Left lung (tissue), 4 donors: ENCODE measurements at regions not wholly inside any gene's neighbourhood (a gene's known extent, or its start where the extent isn't known, plus 50 kb on each side); places are given as distances from the start of the nearest gene placed in this dataset.
A peak's percentile ranks its signal among the peaks of the same experiment; 100 is the strongest.

Source experiments
- ATAC-seq: fragments of 200-7000 bp; cut with Tn5 transposase; one replicate; pipeline ENCODE4 v1.9.1; 2020; ENCODE audit warnings: moderate library complexity
- DNase-seq, 4 donors: peaks; one replicate each; pipeline ENCODE4 v3.0.0-alpha.2; 2013 to 2020
- H3K27ac ChIP-seq, 2 donors: fragments of 200-600 bp; sonication (generic) in 1 of 2; one replicate each; pipeline versions ENCODE4 v1.5.0 to v1.8.0; 2020 to 2021
- H3K27me3 ChIP-seq, 2 donors: fragments of 200-600 bp; sonication (generic) in 1 of 2; one replicate each; pipeline versions ENCODE4 v1.5.0 to v1.8.0; 2020 to 2021
- H3K36me3 ChIP-seq, 2 donors: fragments of 200-600 bp; sonication (generic) in 1 of 2; one replicate each; pipeline versions ENCODE4 v1.5.0 to v1.8.0; 2020 to 2021
- H3K4me1 ChIP-seq, 2 donors: fragments of 200-600 bp; one replicate each; pipeline ENCODE4 v1.8.0; 2021
- H3K4me3 ChIP-seq, 2 donors: fragments of 200-600 bp; sonication (generic) in 1 of 2; one replicate each; pipeline versions ENCODE4 v1.5.0 to v1.8.0; 2020 to 2021; ENCODE audit warnings: mild to moderate bottlenecking in 1 of 2
- H3K9me3 ChIP-seq, 2 donors: fragments of 200-600 bp; sonication (generic) in 1 of 2; one replicate each; pipeline versions ENCODE4 v1.5.0 to v1.8.0; 2020 to 2021
- intact Hi-C, 2 donors: fragments of 100-400 bp; cut with DNase I; formaldehyde crosslinking; loops; one replicate each; pipeline versions ENCODE4 v1.11.2 to v1.14.2; 2022
- TF ChIP-seq, protein P1 (sequence below), 2 donors: fragments of 200-600 bp; sonication (generic) in 1 of 2; IDR thresholded peaks; one replicate each; pipeline versions ENCODE4 v1.5.0 to v1.8.0; 2021; ENCODE audit warnings: antibody characterized with exemption in 2 of 2
- donor health status: DM: no; HTN: yes; CAD: no.
- donor health status: DM: no; HTN: no; CAD: no.

DNA sequence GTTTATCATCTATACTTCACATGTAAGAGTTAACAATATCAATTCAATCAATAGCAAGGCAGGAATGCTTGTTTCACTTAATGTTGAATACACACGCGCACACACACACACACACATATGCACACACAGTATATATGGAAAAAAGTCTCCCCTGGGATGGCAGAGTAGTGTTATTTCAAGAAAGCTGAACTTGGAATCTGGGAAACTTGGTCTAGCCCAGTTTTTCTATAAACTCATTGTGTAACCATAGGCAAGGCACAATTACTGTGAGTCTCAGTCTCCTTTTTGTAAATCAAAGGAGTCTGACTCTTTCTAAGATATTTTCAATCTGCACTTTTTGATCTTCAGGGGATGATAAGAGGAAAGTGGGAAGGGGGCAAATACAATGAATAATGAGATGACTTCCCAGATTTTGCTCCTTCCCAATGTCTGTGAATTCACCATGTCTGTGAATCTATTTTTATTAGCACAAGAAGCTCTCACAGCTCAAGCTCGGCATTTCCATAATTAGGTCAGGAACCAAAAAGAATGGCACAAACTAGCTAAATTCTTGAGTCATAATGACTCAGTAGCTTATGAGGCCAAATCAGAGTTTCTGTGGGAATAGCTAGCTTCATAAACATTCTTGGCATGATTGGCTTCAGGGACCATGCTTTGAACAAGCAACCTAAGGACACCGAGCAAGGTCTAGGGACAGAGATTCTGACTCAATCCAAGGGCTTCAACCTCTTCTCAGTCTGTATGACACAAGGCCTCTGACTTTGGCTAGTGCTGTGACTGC lies 227.4 kb upstream of the DCBLD2 start:
- H3K4me3 ChIP-seq = no peak overlapping the region
- intact Hi-C loops = no loop called here
- no peaks in the 10 kb centered on the region for H3K9me3 ChIP-seq
- ATAC-seq (peak; percentile 47), DNase-seq (no peak)
- peak overlapping the region in 1 of 2 donors; percentile 18 for H3K27ac ChIP-seq
- H3K4me1 ChIP-seq = no peaks in the 10 kb centered on the region
- TF ChIP-seq, protein P1, sequence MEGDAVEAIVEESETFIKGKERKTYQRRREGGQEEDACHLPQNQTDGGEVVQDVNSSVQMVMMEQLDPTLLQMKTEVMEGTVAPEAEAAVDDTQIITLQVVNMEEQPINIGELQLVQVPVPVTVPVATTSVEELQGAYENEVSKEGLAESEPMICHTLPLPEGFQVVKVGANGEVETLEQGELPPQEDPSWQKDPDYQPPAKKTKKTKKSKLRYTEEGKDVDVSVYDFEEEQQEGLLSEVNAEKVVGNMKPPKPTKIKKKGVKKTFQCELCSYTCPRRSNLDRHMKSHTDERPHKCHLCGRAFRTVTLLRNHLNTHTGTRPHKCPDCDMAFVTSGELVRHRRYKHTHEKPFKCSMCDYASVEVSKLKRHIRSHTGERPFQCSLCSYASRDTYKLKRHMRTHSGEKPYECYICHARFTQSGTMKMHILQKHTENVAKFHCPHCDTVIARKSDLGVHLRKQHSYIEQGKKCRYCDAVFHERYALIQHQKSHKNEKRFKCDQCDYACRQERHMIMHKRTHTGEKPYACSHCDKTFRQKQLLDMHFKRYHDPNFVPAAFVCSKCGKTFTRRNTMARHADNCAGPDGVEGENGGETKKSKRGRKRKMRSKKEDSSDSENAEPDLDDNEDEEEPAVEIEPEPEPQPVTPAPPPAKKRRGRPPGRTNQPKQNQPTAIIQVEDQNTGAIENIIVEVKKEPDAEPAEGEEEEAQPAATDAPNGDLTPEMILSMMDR (IDR thresholded peaks at IDR 0.05) = no peak
- no peaks in the 10 kb centered on the region for H3K27me3 ChIP-seq
- H3K36me3 ChIP-seq = no peaks in the 10 kb centered on the region

DNA sequence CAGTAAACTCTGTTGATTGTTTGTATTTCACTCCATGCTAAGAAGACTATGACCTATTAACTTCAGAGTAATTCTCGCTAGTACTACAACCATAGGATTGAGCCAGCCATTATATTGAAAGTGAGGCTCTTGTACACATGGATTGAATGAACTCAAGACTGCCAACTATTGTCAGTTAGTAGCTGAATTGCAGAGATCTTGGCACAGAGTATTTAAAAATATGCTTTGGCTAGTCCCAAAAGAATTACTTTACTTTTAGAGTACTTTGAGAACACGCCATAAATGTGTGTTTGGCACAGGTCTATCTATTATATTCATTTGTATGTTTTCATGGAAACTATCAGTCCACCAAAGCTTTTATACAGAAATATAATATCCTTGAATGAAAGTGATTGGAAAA lies 226.7 kb upstream of the DCBLD2 start:
- H3K4me1 ChIP-seq = no peaks in the 10 kb centered on the region
- ATAC-seq (peak; percentile 49), DNase-seq (no peak)
- H3K27me3 ChIP-seq = no peaks in the 10 kb centered on the region
- no peaks in the 10 kb centered on the region for H3K36me3 ChIP-seq
- no peak overlapping the region for H3K4me3 ChIP-seq
- H3K9me3 ChIP-seq = no peaks in the 10 kb centered on the region
- intact Hi-C loops = no loop called here
- no peak overlapping the region for H3K27ac ChIP-seq
- TF ChIP-seq, protein P1 (IDR thresholded peaks at IDR 0.05) = no peak

DNA sequence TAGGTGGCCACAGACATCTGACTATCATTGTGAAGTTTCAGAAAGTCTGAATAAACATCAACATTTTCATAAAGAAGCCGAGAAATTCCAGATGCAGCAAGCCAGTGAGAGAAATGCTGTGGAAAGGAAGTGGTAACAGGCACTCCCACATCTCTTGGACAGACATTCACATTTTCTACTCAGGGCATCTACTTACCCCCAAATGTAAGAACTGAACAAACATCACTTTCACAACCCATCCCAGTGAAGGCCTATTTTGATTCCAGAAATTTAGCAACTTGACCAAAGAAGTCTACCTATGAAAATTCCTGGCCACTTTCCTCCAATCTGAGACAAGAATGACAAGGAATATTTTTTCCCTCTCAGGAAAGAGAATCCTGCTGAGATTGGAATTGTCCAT lies 224.8 kb upstream of the DCBLD2 start:
- no peak for ATAC-seq
- no peaks in the 10 kb centered on the region for H3K9me3 ChIP-seq
- no peak for DNase-seq
- no peaks in the 10 kb centered on the region for H3K27me3 ChIP-seq
- H3K27ac ChIP-seq = no peak overlapping the region
- H3K4me3 ChIP-seq = no peak overlapping the region
- H3K4me1 ChIP-seq = no peaks in the 10 kb centered on the region
- intact Hi-C loops = no loop called here
- TF ChIP-seq, protein P1 (IDR thresholded peaks at IDR 0.05) = no peak
- H3K36me3 ChIP-seq = no peaks in the 10 kb centered on the region

DNA sequence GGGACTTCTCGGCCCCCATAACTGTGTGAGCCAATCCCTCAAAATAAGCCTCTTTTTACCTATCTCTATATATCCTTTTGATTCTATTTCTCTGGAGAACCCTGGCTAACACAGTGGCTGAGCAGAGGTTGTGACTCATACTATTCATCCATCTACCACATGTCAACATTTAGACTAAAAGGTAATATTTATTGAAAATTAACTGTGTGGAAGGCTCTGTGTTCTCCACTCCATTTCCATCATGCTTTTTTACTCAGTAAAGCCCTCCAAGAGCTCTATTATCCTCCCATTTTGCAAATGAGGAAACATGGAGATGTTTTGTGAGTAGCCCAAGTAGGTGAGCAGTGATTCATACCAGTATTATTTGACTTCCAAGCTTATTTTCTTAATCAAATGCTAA lies 217.9 kb upstream of the DCBLD2 start:
- Histone ChIP-seq H3K4me3 (no peak overlapping the region), H3K9me3 (no peaks in the 10 kb centered on the region), H3K27ac (no peak overlapping the region), H3K36me3 (no peaks in the 10 kb centered on the region), H3K27me3 (no peaks in the 10 kb centered on the region), H3K4me1 (no peaks in the 10 kb centered on the region)
- TF ChIP-seq, protein P1 (IDR thresholded peaks at IDR 0.05) = no peak
- DNase-seq (no peak), ATAC-seq (no peak)
- intact Hi-C loops = no loop called here

DNA sequence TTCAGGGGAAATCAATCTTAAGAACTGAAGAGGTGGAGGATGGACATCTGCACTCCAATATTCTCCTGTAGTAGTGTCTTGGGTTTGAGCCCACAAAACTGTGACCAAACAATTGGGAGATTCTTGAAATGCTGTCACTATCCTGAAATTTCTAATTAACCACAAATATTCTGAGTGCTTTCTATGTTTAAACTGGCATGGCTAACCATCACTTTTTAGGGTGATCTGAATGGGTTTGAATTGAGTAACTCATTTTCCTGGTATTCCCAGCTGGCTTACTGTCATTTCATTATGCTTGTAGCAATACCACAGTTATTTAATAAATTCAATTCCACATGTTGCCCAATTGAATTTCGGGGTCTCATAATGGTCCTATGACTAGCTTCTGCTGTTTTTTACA lies 216.9 kb upstream of the DCBLD2 start:
- no peak overlapping the region for H3K27ac ChIP-seq
- no peaks in the 10 kb centered on the region for H3K27me3 ChIP-seq
- no peak for ATAC-seq
- TF ChIP-seq, protein P1 (IDR thresholded peaks at IDR 0.05) = no peak
- H3K4me1 ChIP-seq = no peaks in the 10 kb centered on the region
- no peaks in the 10 kb centered on the region for H3K9me3 ChIP-seq
- DNase-seq = no peak
- intact Hi-C loops = no loop called here
- no peaks in the 10 kb centered on the region for H3K36me3 ChIP-seq
- H3K4me3 ChIP-seq = no peak overlapping the region
